ENCODE measurements at regions not wholly inside any gene's neighbourhood (a gene's known extent, or its start where the extent isn't known, plus 50 kb on each side); places are given as distances from the start of the nearest gene placed in this dataset.
"Not testable (repeated sequence)": the region's sequence is repeated elsewhere in the genome, so short reads cannot be mapped to it uniquely, and the experiment has no call there.

- not testable (repeated sequence) for TF ChIP-seq CTCF (IDR thresholded peaks at IDR 0.05; ENCODE audit: low read length); EZH2 (IDR thresholded peaks at IDR 0.05; ENCODE audit: borderline replicate concordance, low read length)
Measured at GRCh38 chr1:178591811-178592210, 78.9 kb downstream of the TEX35 start.
